SH-SY5Y (cell line): ENCODE measurements at regions not wholly inside any gene's neighbourhood (a gene's known extent, or its start where the extent isn't known, plus 50 kb on each side); places are given as distances from the start of the nearest gene placed in this dataset.

ENCODE experiments used
- GATA2 ChIP-seq: IDR thresholded peaks from 2 replicates; pipeline ENCODE4 v1.6.1; 2011; ENCODE audit warnings: mild to moderate bottlenecking, low read depth, low read length
- GATA3 ChIP-seq: IDR thresholded peaks from 2 replicates; pipeline ENCODE4 v1.6.1; 2011; ENCODE audit warnings: low read depth, mild to moderate bottlenecking, low read length, moderate library complexity

- TF ChIP-seq GATA3 = peak; percentile 90
- peak; percentile 74; the same call in 1 of the 2 replicates for TF ChIP-seq GATA2
These were observed 1029.9 kb upstream of the PIK3C3 start for GRCh38 chr18:40925071-40925541.

DNA sequence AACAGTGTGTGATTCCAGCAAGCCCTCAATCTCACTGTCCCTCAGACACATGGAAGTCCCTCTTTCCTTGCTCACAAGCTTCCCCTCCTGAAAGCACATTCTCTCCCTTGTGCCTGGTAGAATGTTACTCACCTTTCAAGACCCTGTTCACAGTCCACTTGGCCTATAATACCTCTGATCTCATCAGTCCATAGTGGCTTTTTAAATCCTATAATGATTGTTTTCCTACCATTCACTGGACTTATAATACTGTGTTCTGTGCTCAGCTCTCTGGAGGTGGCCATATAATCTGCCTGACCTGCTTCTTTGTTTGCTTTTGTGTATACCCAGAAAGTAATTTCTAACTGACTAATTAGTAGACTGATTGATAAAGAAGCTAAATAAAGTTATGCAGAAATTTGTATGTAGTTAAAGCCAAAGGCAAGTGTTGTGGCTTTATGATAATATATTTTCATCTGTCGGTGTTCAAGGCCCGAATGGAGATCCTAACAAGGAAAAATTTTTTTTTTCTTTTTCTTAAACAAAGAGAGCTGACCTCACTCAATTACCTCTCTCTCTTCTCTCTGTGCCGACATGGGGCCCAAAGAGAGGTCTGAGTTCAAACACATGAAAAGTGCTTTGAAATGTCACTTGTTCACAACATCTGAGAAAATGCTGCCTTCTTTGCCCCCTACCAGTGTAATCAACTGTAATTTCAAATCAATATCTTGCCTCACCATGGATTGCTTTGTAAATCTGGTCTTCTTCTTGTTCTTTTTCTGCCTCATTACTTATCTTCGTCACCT, 1033.0 kb upstream of the PIK3C3 start:
- TF ChIP-seq GATA2 (no peak), GATA3 (no peak)

GRCh38 chr18:40917056-40917455, 1038.0 kb upstream of the PIK3C3 start:
- TF ChIP-seq GATA2 (no peak), GATA3 (no peak)

- no peak for TF ChIP-seq GATA3
- no peak for TF ChIP-seq GATA2
These were observed 1039.3 kb upstream of the PIK3C3 start for GRCh38 chr18:40915724-40916123.

- no peak for TF ChIP-seq GATA3
- TF ChIP-seq GATA2 = no peak
These were observed 1043.3 kb upstream of the PIK3C3 start for GRCh38 chr18:40911582-40912254.

DNA sequence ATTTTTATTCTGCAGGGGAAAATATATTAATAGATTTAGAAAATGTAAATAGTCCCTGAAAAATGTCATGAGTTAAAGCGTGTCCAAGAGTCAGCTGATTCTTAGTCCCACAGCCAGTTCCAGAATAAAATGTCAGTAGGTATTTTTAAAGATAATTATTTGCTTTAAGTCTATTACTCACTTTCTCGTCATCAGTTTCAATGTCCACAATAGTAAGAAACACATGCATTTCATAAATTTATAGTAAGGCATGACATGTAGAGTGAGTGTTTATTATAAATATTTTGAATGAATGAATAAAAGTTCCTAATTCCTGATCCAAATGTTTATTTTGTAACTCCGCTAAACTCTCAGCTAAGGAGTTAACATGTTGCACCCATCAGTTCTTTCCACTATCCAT, 1044.0 kb upstream of the PIK3C3 start:
- TF ChIP-seq GATA3 (no peak), GATA2 (no peak)

- no peak for TF ChIP-seq GATA2
- TF ChIP-seq GATA3 = no peak
These were observed 1047.2 kb upstream of the PIK3C3 start for GRCh38 chr18:40907842-40908241.

- no peak for TF ChIP-seq GATA2
- no peak for TF ChIP-seq GATA3
These were observed 1050.7 kb upstream of the PIK3C3 start for GRCh38 chr18:40904295-40904694.

- TF ChIP-seq GATA3 (no peak), GATA2 (no peak)
These were observed 1052.6 kb upstream of the PIK3C3 start for GRCh38 chr18:40902436-40902835.

DNA sequence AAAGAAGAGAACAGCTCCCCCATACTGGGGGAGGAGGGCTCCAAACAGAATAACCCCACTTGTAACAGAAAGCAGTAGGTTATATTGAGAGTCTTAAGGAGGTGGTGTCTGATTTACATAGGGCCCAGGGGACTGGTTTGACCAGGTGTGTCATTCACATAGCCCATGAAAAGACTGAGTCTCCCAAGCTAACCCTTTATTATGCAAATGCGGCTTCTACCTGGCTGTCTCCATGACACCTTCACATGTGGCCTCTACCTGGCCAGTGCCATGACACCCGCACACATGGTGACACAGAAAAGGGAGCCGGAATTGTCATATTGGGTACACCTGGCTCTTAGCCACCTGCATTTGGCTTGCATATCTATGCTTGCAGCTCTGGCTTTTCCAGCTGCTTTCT, 1057.2 kb upstream of the PIK3C3 start:
- TF ChIP-seq GATA2 (no peak), GATA3 (no peak)

DNA sequence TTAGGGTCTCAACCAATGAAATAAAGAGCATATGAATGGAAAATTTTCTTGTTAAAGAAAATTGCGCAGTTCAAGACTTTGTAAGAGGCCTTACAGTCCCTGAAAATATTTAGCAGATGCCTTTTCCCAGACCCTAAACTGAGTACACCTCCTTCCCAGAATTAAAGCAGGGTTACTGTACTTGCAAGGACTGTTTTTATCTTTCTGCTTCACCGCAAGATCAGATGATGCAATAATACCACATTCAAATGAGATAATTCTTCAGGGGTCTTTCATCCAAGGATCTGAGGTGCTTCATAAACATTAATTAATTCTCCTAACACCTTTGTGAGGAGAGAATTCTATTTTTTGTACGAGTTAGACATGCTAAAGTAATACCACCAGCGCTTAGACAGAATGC, 1071.8 kb upstream of the PIK3C3 start:
- no peak for TF ChIP-seq GATA2
- no peak for TF ChIP-seq GATA3

DNA sequence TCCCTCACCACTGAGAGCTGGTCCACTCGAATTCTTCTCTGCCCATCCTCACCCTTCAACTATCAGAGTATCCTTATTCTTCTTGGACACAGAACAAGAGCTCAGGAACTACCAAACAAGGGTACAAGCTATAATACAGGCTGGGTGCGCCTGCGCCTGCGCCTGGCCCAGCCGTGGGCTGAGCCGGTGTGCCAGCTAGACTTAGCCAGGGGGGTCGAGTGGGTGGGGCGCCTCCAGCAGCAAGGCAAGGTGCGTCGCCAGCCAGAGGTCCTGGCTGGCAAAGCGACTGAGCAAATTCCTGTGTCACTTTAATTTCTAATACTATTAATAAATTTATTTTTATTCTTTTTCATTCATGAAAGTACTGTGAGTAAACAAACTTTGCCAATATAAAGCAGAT, 1072.6 kb upstream of the PIK3C3 start:
- TF ChIP-seq GATA3 (no peak), GATA2 (no peak)

GRCh38 chr18:40878371-40878770, 1076.7 kb upstream of the PIK3C3 start:
- TF ChIP-seq GATA3 (no peak), GATA2 (no peak)

- no peak for TF ChIP-seq GATA3
- TF ChIP-seq GATA2 = no peak
These were observed 1077.9 kb upstream of the PIK3C3 start for GRCh38 chr18:40877096-40877495.

DNA sequence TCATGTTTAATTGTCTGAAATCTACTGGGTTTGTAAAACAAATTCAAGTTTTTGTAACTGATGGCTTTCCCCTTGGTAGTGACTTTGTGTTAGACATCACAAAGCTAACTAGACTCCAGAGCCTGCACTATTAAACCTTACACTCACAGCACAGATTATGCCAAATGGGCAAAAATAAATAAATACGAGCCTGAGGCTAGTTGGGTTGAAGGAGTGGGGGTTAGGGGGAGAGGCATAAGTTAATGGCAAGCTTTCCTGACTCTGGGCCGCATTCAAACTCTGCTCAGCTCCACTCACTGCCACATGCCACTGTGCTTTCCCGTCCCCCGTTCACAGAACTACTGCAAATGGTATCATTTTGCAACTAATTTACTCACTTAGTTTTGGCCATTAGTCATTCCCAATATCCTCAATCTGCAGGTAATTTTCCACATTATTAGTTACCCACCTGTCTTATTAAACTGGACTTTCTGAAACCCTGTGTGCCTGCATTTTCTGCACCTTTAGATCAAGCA, 1079.9 kb upstream of the PIK3C3 start:
- TF ChIP-seq GATA3 = no peak
- no peak for TF ChIP-seq GATA2
